HEK293T (cell line): ENCODE measurements at regions not wholly inside any gene's neighbourhood (a gene's known extent, or its start where the extent isn't known, plus 50 kb on each side); places are given as distances from the start of the nearest gene placed in this dataset.

Experiments
- CTCF ChIA-PET: fragments of 350-600 bp; formaldehyde crosslinking; extraction: SDS; loops from one replicate; lab custom pipeline; 2021; ENCODE audit warnings: antibody characterized with exemption, inconsistent platforms; lab: Yijun Ruan, JAX
- POLR2A ChIA-PET: fragments of 350-600 bp; formaldehyde crosslinking; extraction: SDS; loops from one replicate; lab custom pipeline; 2020; ENCODE audit warnings: antibody characterized with exemption, inconsistent platforms; lab: Yijun Ruan, JAX
- DNase-seq: peaks from one replicate; pipeline ENCODE4 v3.0.0; 2012; ENCODE audit warnings: mixed read lengths; ENCODE audit errors: extremely low spot score
- ARNT ChIP-seq: fragments of 450-650 bp; IDR thresholded peaks from 2 replicates; pipeline ENCODE4 v1.6.1; 2017; ENCODE audit warnings: mild to moderate bottlenecking
- BHLHE40 ChIP-seq: fragments of 450-650 bp; IDR thresholded peaks from 2 replicates; pipeline ENCODE4 v1.6.1; 2016; ENCODE audit warnings: mild to moderate bottlenecking, moderate library complexity, borderline replicate concordance
- CTBP1 ChIP-seq: fragments of 450-650 bp; IDR thresholded peaks from 2 replicates; pipeline ENCODE4 v1.6.1; 2016; ENCODE audit warnings: borderline replicate concordance
- ELF4 ChIP-seq: fragments of 450-650 bp; IDR thresholded peaks from 2 replicates; pipeline ENCODE4 v1.6.1; 2017; ENCODE audit warnings: antibody characterized with exemption
- FOXA1 ChIP-seq: fragments of 450-650 bp; IDR thresholded peaks from 2 replicates; pipeline ENCODE4 v1.6.1; 2016; ENCODE audit warnings: mild to moderate bottlenecking
- FOXK2 ChIP-seq: fragments of 450-650 bp; IDR thresholded peaks from 2 replicates; pipeline ENCODE4 v1.6.1; 2016; ENCODE audit warnings: mild to moderate bottlenecking
- FOXM1 ChIP-seq: fragments of 450-650 bp; IDR thresholded peaks from 2 replicates; pipeline ENCODE4 v1.6.1; 2017; ENCODE audit warnings: mild to moderate bottlenecking, borderline replicate concordance
- HDGF ChIP-seq: fragments of 450-650 bp; IDR thresholded peaks from 2 replicates; pipeline ENCODE4 v1.6.1; 2017; ENCODE audit warnings: antibody characterized with exemption, borderline replicate concordance
- L3MBTL2 ChIP-seq: fragments of 450-650 bp; conservative IDR thresholded peaks from 2 replicates; pipeline ENCODE4 v1.6.1; 2016; ENCODE audit warnings: mild to moderate bottlenecking
- LEF1 ChIP-seq: fragments of 450-650 bp; IDR thresholded peaks from 2 replicates; pipeline ENCODE4 v1.6.1; 2017; ENCODE audit warnings: mild to moderate bottlenecking, borderline replicate concordance
- NFRKB ChIP-seq: fragments of 450-650 bp; IDR thresholded peaks from 2 replicates; pipeline ENCODE4 v1.6.1; 2016; ENCODE audit warnings: mild to moderate bottlenecking, moderate library complexity
- SP1 ChIP-seq: fragments of 450-650 bp; IDR thresholded peaks from 2 replicates; pipeline ENCODE4 v1.6.1; 2017
- SUZ12 ChIP-seq: fragments of 450-650 bp; IDR thresholded peaks from 2 replicates; pipeline ENCODE4 v1.6.1; 2016; ENCODE audit warnings: mild to moderate bottlenecking
- TARDBP ChIP-seq: fragments of 450-650 bp; IDR thresholded peaks from 2 replicates; pipeline ENCODE4 v1.6.1; 2016
- ZNF384 ChIP-seq: fragments of 450-650 bp; IDR thresholded peaks from 2 replicates; pipeline ENCODE4 v1.6.1; 2016
- TF ChIP-seq, protein P1 (sequence below): fragments of 450-650 bp; IDR thresholded peaks from 2 replicates; pipeline ENCODE4 v1.6.1; 2016

DNA sequence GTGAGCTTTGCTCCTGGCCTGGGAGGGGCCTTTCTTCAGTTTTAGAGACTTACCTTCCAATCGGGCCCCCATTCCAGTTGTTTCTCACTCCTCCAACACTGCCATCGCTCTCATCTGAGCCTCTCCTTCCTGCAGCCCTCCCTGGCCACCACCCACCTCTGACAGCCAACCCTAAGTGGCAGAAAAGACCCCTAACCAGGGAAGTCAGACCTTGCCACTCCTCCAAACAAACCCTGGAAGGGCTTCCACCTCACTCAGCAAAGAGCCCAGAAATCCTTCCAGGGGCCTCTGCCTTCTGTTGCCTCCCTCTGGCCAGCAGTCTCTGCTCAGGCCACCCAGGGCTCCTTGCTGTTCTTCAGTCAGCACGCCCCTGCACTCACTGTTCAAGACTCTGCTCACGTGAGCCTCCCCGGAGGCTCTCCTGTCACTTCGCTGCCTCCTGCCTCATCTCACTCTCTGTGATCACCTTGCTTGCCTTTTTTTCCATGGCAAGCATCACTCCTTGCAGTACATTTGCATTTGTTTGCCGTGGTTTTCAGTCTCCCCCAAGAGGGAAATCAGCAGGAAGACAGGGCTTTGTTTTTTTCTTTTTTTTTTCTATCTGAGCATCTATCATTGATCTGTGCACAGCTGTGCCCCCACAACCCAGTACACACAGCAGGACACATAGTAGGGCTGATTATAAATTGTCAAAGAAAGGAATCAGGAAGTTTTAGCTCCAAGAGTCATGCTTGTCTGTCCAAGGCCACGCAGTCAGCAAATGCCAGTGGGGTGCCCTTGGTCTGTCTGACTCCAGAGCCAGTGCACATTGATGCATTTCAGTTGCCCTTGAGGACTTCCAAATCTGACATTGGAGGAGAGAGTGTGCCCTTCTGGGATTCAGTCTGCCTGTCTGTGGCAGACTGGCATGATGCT lies 83.9 kb downstream of the INHBB start:
- CTCF ChIA-PET, result no interaction called here

DNA sequence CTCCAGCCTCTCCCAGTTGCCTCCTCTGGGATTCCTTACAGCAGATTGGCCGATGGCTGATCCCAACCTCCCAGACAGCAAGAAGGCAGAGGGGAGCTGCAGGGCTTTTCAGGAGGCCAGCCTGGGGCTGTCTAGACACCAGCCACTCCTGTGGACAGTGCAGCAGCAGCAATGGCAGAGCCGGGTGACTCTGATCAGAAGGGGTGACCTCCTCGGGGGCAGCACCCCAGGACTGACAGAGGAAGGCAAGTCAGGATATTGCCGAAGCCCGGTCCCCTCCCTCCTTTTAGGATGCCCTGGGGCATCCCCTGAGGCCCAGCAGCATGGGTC lies 84.5 kb downstream of the INHBB start:
- DNase-seq, result no peak
- CTCF ChIA-PET, result no interaction called here

More for the DNA sequence above, 83.9 kb downstream of the INHBB start:
- TF ChIP-seq NFRKB, result no peak
- TF ChIP-seq ELF4, result no peak
- no peak for TF ChIP-seq TARDBP
- no peak for TF ChIP-seq BHLHE40
- TF ChIP-seq FOXM1, result no peak
- TF ChIP-seq L3MBTL2, result no peak
- TF ChIP-seq SP1, result no peak
- no peak for TF ChIP-seq LEF1
- TF ChIP-seq, protein P1, sequence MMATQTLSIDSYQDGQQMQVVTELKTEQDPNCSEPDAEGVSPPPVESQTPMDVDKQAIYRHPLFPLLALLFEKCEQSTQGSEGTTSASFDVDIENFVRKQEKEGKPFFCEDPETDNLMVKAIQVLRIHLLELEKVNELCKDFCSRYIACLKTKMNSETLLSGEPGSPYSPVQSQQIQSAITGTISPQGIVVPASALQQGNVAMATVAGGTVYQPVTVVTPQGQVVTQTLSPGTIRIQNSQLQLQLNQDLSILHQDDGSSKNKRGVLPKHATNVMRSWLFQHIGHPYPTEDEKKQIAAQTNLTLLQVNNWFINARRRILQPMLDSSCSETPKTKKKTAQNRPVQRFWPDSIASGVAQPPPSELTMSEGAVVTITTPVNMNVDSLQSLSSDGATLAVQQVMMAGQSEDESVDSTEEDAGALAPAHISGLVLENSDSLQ, result no peak
- no peak for TF ChIP-seq FOXK2
- TF ChIP-seq CTBP1, result no peak
- no peak for TF ChIP-seq SUZ12
- POLR2A ChIA-PET, result no interaction called here
- no peak for DNase-seq

DNA sequence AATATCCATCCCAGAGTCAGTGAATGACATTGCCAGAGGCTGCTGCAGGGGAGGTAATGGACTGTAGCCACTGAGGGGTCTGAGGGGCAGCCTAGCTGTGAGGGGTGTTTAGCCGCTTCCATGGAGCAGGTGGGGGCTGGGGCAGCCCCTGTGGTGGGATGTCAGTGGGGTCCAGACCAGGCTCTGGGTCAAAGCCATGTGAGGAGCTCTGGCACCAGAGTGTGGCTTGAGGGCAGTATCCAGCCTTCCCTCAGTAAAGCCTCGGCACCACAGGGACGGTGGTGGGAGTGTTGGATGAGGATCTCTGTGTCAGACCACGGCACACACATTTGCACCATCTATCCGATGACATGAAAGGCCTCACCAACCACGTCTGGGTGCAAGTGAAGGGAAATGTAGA lies 85.0 kb downstream of the INHBB start:
- POLR2A ChIA-PET, result no interaction called here
- DNase-seq, result no peak
- CTCF ChIA-PET, result no interaction called here
- TF ChIP-seq ZNF384 (no peak), BHLHE40 (no peak), HDGF (no peak), NFRKB (no peak)
- TF ChIP-seq, protein P1, result no peak

More for the DNA sequence above, 84.5 kb downstream of the INHBB start:
- POLR2A ChIA-PET, result no interaction called here
- TF ChIP-seq ZNF384, result no peak
- TF ChIP-seq CTBP1, result no peak
- TF ChIP-seq FOXM1, result no peak
- TF ChIP-seq TARDBP, result no peak
- TF ChIP-seq SUZ12, result no peak
- TF ChIP-seq LEF1, result no peak
- TF ChIP-seq ARNT, result no peak
- TF ChIP-seq ELF4, result no peak
- TF ChIP-seq FOXK2, result no peak
- TF ChIP-seq NFRKB, result no peak
- TF ChIP-seq BHLHE40, result no peak
- no peak for TF ChIP-seq SP1
- TF ChIP-seq HDGF, result no peak
- TF ChIP-seq FOXA1, result no peak
- TF ChIP-seq, protein P1, result no peak
- TF ChIP-seq L3MBTL2, result no peak

DNA sequence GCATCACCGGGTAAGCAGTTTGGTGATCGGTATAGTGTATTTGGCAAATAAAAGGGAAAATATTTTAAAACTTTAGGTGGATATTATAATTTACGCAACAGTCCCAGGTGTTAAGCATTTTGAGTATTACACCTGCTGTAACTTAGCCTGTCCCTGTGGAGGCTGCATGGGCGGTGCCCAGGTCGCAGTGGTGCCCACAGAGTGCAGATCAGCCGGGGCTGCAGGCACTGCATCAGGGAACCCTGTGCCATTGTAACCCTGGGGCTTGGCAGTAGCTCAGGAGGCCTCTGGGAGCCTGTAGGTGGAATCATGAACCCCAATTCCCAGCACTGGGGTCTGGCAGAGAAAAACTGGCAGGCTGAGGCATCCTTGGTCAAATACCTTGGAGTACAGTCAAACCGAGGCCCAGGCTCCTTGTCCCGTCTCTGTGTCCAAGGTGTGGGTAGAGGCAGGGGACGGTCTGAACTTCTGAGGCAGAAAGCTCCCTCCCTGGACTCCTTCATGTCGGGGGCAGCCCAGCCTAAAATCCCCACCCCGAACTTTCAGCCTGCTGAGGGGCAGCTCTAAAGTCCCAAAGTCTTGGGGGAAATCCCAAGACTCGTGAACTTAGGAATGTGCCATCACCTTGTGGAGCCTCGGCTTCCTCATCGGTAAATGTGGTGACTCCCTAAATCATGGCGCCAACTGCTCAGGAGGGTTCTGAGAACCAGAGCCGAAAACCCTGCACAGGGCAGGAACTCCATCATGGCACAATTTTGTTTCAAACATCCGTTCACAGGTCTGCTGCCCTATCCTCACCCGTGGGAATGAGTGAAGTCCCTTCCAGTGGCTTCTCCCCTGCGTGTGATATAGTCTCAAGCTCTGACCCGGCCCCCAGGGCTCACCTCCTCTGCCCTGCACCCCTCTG lies 85.7 kb downstream of the INHBB start:
- POLR2A ChIA-PET, result no interaction called here
- CTCF ChIA-PET, result no interaction called here
- TF ChIP-seq, protein P1, result no peak
- TF ChIP-seq L3MBTL2, result no peak
- no peak for DNase-seq

DNA sequence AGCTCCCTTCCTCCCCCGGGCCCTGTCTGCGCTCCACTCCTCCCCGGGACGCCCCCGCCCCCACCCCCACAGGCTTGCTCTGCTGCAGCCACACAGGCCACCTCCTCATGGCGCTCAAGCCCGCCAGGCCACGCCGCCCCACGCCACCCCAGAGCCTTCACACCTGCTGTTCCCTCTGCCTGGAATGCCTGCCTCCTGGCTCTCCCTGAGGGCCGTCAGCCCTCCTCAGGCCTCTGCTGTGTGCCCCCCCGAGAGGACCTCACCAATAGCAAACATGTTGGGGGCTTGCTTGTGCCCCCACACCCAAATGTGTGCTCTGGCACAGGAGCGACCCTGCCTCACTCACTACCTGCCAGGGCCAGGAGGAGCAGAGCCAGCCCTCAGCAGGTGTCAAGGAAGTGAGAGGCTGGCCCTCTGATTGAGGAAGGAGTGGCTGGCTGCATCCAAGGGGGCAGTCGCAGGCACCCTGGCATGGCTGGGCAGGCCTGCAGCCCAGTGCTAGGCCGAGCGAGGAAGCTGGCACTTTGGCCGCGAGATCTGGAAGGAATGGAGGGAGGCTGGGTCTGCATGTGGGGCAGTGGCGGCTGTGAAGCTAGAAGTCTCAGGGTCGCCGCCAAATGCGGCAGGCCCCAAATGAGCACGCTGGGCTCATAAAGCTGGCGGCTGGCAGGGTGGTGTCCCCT lies 86.5 kb downstream of the INHBB start:
- POLR2A ChIA-PET, result no interaction called here
- DNase-seq, result no peak
- CTCF ChIA-PET, result no interaction called here
- TF ChIP-seq LEF1 (no peak), HDGF (no peak), SP1 (no peak), FOXK2 (no peak), L3MBTL2 (no peak), FOXA1 (no peak), NFRKB (no peak), TARDBP (no peak), ZNF384 (no peak), ELF4 (no peak), BHLHE40 (no peak), SUZ12 (no peak), FOXM1 (no peak), CTBP1 (no peak), ARNT (no peak)
- TF ChIP-seq, protein P1, result no peak
